ENCODE measurements at regions not wholly inside any gene's neighbourhood (a gene's known extent, or its start where the extent isn't known, plus 50 kb on each side); places are given as distances from the start of the nearest gene placed in this dataset.

GRCh38 chr2:150994076-150994475 is 267.6 kb downstream of the RBM43 start:
- TF ChIP-seq CTCF (conservative IDR thresholded peaks at IDR 0.05) (no peak), ZFX (IDR thresholded peaks at IDR 0.05) (no peak)
